ENCODE measurements at regions not wholly inside any gene's neighbourhood (a gene's known extent, or its start where the extent isn't known, plus 50 kb on each side); places are given as distances from the start of the nearest gene placed in this dataset.

- TF ChIP-seq, protein P1, sequence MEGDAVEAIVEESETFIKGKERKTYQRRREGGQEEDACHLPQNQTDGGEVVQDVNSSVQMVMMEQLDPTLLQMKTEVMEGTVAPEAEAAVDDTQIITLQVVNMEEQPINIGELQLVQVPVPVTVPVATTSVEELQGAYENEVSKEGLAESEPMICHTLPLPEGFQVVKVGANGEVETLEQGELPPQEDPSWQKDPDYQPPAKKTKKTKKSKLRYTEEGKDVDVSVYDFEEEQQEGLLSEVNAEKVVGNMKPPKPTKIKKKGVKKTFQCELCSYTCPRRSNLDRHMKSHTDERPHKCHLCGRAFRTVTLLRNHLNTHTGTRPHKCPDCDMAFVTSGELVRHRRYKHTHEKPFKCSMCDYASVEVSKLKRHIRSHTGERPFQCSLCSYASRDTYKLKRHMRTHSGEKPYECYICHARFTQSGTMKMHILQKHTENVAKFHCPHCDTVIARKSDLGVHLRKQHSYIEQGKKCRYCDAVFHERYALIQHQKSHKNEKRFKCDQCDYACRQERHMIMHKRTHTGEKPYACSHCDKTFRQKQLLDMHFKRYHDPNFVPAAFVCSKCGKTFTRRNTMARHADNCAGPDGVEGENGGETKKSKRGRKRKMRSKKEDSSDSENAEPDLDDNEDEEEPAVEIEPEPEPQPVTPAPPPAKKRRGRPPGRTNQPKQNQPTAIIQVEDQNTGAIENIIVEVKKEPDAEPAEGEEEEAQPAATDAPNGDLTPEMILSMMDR (IDR thresholded peaks at IDR 0.05), result no peak
- TF ChIP-seq ZFX (IDR thresholded peaks at IDR 0.05; ENCODE audit: borderline replicate concordance), result no peak
These were observed 345.0 kb downstream of the GABRB2 start for GRCh38 chr5:161201558-161201957.

Measured in 22Rv1 (cell line).